DMS53 treated with DMSO at 0.1 percent for 48 hours (cell line): ENCODE measurements at regions not wholly inside any gene's neighbourhood (a gene's known extent, or its start where the extent isn't known, plus 50 kb on each side); places are given as distances from the start of the nearest gene placed in this dataset.
"Not testable (repeated sequence)": the region's sequence is repeated elsewhere in the genome, so short reads cannot be mapped to it uniquely, and the experiment has no call there.

ENCODE experiments used
- DNase-seq: peaks from one replicate; lab custom pipeline; 2025; ENCODE audit not compliant: unreplicated experiment; lab: John Stamatoyannopoulos, UW

- DNase-seq, result no peak
These were observed 118.6 kb upstream of the TNRC6C start for GRCh38 chr17:77839698-77840512.

- no peak for DNase-seq
These were observed 117.9 kb upstream of the TNRC6C start for GRCh38 chr17:77840513-77841165.

- no peak for DNase-seq
These were observed 116.6 kb upstream of the TNRC6C start for GRCh38 chr17:77841742-77842527.

- no peak for DNase-seq
These were observed 115.9 kb upstream of the TNRC6C start for GRCh38 chr17:77842528-77843147.

GRCh38 chr17:77843255-77843895 lies 115.1 kb upstream of the TNRC6C start:
- not testable (repeated sequence) for DNase-seq

GRCh38 chr17:77843896-77844295 lies 114.6 kb upstream of the TNRC6C start:
- DNase-seq, result no peak

- DNase-seq, result no peak
These were observed 113.8 kb upstream of the TNRC6C start for GRCh38 chr17:77844681-77845080.

- no peak for DNase-seq
These were observed 112.8 kb upstream of the TNRC6C start for GRCh38 chr17:77845541-77846225.

GRCh38 chr17:77846531-77847085 lies 111.9 kb upstream of the TNRC6C start:
- no peak for DNase-seq

GRCh38 chr17:77847221-77848085 lies 111.0 kb upstream of the TNRC6C start:
- DNase-seq, result no peak

- no peak for DNase-seq
These were observed 110.2 kb upstream of the TNRC6C start for GRCh38 chr17:77848257-77848656.

GRCh38 chr17:77849239-77849638 lies 109.3 kb upstream of the TNRC6C start:
- DNase-seq, result no peak

- no peak for DNase-seq
These were observed 106.6 kb upstream of the TNRC6C start for GRCh38 chr17:77851921-77852320.

GRCh38 chr17:77852731-77853130 lies 105.8 kb upstream of the TNRC6C start:
- DNase-seq, result no peak

GRCh38 chr17:77853191-77853977 lies 105.1 kb upstream of the TNRC6C start:
- no peak for DNase-seq

- DNase-seq, result no peak
These were observed 104.3 kb upstream of the TNRC6C start for GRCh38 chr17:77854083-77854758.
